CD4-positive, alpha-beta T cell (primary cell): ENCODE measurements at regions not wholly inside any gene's neighbourhood (a gene's known extent, or its start where the extent isn't known, plus 50 kb on each side); places are given as distances from the start of the nearest gene placed in this dataset.

Experiments
- ATAC-seq: fragments of 200-7000 bp; cut with Tn5 transposase; one replicate; pipeline ENCODE4 v1.10.0; 2022; ENCODE audit warnings: mild to moderate bottlenecking; ENCODE audit not compliant: poor library complexity
- CTCF ChIA-PET: fragments of 350-600 bp; sonication (Branson Sonifier 250); formaldehyde crosslinking; loops from one replicate; lab custom pipeline; 2021; ENCODE audit warnings: antibody characterized with exemption, inconsistent platforms; lab: Charles Lee
- POLR2A ChIA-PET: fragments of 350-600 bp; sonication (Branson Sonifier 250); formaldehyde crosslinking; loops from one replicate; lab custom pipeline; 2021; ENCODE audit warnings: antibody characterized with exemption, inconsistent platforms; lab: Charles Lee
- DNase-seq, 14 experiments: peaks; one replicate each; pipeline ENCODE4 v3.0.0-alpha.2; 2013 to 2020; ENCODE audit warnings: mixed read lengths in 2 of 14
- H3K27ac ChIP-seq, 2 donors: one replicate each; pipeline versions ENCODE4 v1.5.1 to v1.7.0; 2013; ENCODE audit warnings: low read length in 2 of 2, low read depth in 1 of 2, mild to moderate bottlenecking in 1 of 2
- H3K27me3 ChIP-seq, 2 experiments: 1 replicate in 1 of 2; 2 replicates in 1 of 2; pipeline versions ENCODE4 v1.6.1 to v1.7.0; 2013; ENCODE audit warnings: low read length in 2 of 2, control low read depth in 1 of 2, mild to moderate bottlenecking in 1 of 2, moderate library complexity in 1 of 2; ENCODE audit not compliant: insufficient read depth in 2 of 2, control insufficient read depth in 1 of 2
- H3K36me3 ChIP-seq: one replicate; pipeline ENCODE4 v1.6.1; 2013; ENCODE audit warnings: low read length, control low read depth; ENCODE audit not compliant: insufficient read depth
- H3K4me1 ChIP-seq: one replicate; pipeline ENCODE4 v1.6.1; 2013; ENCODE audit warnings: low read length, control low read depth; ENCODE audit not compliant: insufficient read depth
- H3K4me3 ChIP-seq: one replicate; pipeline ENCODE4 v1.5.1; 2013; ENCODE audit warnings: mild to moderate bottlenecking, low read length, moderate library complexity
- H3K9me3 ChIP-seq, 2 experiments: 1 replicate in 1 of 2; 2 replicates in 1 of 2; pipeline versions ENCODE4 v1.6.1 to v1.7.0; 2013; ENCODE audit warnings: low read length in 2 of 2, mild to moderate bottlenecking in 2 of 2, control low read depth in 1 of 2, moderate library complexity in 1 of 2; ENCODE audit not compliant: control insufficient read depth in 1 of 2, insufficient read depth in 1 of 2
- H3K27ac Mint-ChIP-seq: one replicate; pipeline ENCODE4 v1.8.0; 2020; ENCODE audit warnings: mixed read lengths
- H3K27me3 Mint-ChIP-seq: one replicate; pipeline ENCODE4 v1.8.0; 2021; ENCODE audit warnings: mixed read lengths
- H3K36me3 Mint-ChIP-seq: one replicate; pipeline ENCODE4 v1.8.0; 2021; ENCODE audit warnings: low read depth, mixed read lengths
- H3K4me1 Mint-ChIP-seq: one replicate; pipeline ENCODE4 v1.8.0; 2021; ENCODE audit warnings: low read depth, mixed read lengths
- H3K4me3 Mint-ChIP-seq: one replicate; pipeline ENCODE4 v1.8.0; 2020; ENCODE audit warnings: mild to moderate bottlenecking, mixed read lengths
- H3K9me3 Mint-ChIP-seq: one replicate; pipeline ENCODE4 v1.8.0; 2020; ENCODE audit warnings: mixed read lengths
- CTCF ChIP-seq: fragments of 200-600 bp; IDR thresholded peaks from one replicate; pipeline ENCODE4 v1.8.0; 2022; ENCODE audit warnings: antibody characterized with exemption, mild to moderate bottlenecking
- intact Hi-C, 2 experiments: fragments of 100-400 bp; cut with DNase I in 1 of 2; cut with micrococcal nuclease in 1 of 2; formaldehyde crosslinking; loops; one replicate each; pipeline versions ENCODE4 v1.15.1 to v1.9.0; 2023 to 2025; cut with DNase I, micrococcal nuclease

GRCh38 chr2:77808599-77808998, 286.4 kb upstream of the LRRTM4 start:
- peaks cover 21% of the 10 kb centered on the region for H3K9me3 Mint-ChIP-seq

DNA sequence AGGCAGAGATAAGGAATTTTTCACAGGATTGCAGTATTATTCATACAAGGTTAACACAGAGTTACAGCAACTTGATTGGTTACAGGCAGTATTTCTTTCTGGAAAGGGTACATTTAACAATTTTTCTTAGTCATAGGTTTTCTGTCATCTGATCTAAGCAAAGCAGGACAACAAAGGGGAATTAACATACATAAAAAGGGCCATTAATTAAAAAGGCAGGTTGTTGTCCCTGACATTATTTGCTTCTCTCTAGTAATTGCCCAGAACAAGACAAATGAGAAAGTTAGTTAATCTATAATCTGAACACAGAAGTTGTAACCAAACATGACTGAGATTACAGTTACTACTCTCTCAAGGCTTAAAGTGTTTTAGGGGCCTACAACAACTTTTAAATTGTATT, 291.4 kb upstream of the LRRTM4 start:
- Mint-ChIP-seq H3K27ac (no peak overlapping the region), H3K27me3 (no peaks in the 10 kb centered on the region), H3K36me3 (no peaks in the 10 kb centered on the region), H3K4me1 (no peaks in the 10 kb centered on the region), H3K9me3 (peaks cover 17% of the 10 kb centered on the region), H3K4me3 (no peak overlapping the region)
- intact Hi-C loops: no loop called here
- H3K4me3 ChIP-seq: no peak overlapping the region
- peaks cover 0 to 3% of the 10 kb centered on the region in 2 experiments for H3K9me3 ChIP-seq
- H3K27ac ChIP-seq: no peak overlapping the region
- POLR2A ChIA-PET: no interaction called here
- H3K4me1 ChIP-seq: no peaks in the 10 kb centered on the region
- DNase-seq (no peak), ATAC-seq (no peak)
- H3K36me3 ChIP-seq: no peaks in the 10 kb centered on the region
- no peak for TF ChIP-seq CTCF
- H3K27me3 ChIP-seq: no peaks in the 10 kb centered on the region
- CTCF ChIA-PET: interaction anchor here (0.6 kb wide), 1 partner anchor 41 kb away, joined by 4 read pairs; no protein-coding TSS in a partner anchor

More at GRCh38 chr2:77808599-77808998, 286.4 kb upstream of the LRRTM4 start:
- ChIA-PET CTCF (no interaction called here), POLR2A (no interaction called here)
- Histone ChIP-seq H3K36me3 (no peaks in the 10 kb centered on the region), H3K4me3 (no peak overlapping the region), H3K27me3 (no peaks in the 10 kb centered on the region), H3K27ac (no peak overlapping the region), H3K9me3 (peaks cover 4 to 14% of the 10 kb centered on the region in 2 experiments), H3K4me1 (no peaks in the 10 kb centered on the region)
- Mint-ChIP-seq H3K4me3 (no peak overlapping the region), H3K36me3 (no peaks in the 10 kb centered on the region), H3K27ac (no peak overlapping the region), H3K4me1 (no peaks in the 10 kb centered on the region), H3K27me3 (no peaks in the 10 kb centered on the region)
- DNase-seq (no peak), ATAC-seq (no peak)
- no peak for TF ChIP-seq CTCF
- intact Hi-C loops: no loop called here

DNA sequence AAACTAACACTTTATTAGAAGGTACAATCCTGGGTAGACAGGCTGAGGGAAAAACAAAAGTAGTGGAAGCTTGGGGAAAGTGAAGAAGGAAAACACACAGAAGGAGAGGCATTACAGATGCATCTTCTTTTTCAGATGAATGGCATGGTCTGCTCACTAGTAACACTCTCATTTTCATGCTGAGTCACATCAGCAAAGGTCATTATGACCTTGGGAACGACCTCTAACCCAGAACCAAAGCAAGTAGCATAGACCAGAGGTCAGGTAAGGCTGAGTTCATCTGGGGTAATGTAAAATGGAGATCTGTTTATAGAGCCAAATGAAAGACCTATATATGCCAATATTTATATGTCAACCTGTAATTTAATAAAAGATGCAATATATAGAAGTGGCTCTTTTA, 294.4 kb upstream of the LRRTM4 start:
- no peak for TF ChIP-seq CTCF
- Mint-ChIP-seq H3K36me3 (no peaks in the 10 kb centered on the region), H3K27ac (no peak overlapping the region), H3K4me3 (no peak overlapping the region), H3K9me3 (peaks cover 20% of the 10 kb centered on the region), H3K4me1 (no peaks in the 10 kb centered on the region), H3K27me3 (no peaks in the 10 kb centered on the region)
- no peaks in the 10 kb centered on the region for H3K36me3 ChIP-seq
- intact Hi-C loops: no loop called here
- no peaks in the 10 kb centered on the region for H3K4me1 ChIP-seq
- no peaks in the 10 kb centered on the region for H3K9me3 ChIP-seq
- DNase-seq (no peak), ATAC-seq (no peak)
- ChIA-PET CTCF (no interaction called here), POLR2A (no interaction called here)
- no peaks in the 10 kb centered on the region for H3K27me3 ChIP-seq
- H3K4me3 ChIP-seq: no peak overlapping the region
- no peak overlapping the region for H3K27ac ChIP-seq
